ENCODE measurements at regions not wholly inside any gene's neighbourhood (a gene's known extent, or its start where the extent isn't known, plus 50 kb on each side); places are given as distances from the start of the nearest gene placed in this dataset.

DNA sequence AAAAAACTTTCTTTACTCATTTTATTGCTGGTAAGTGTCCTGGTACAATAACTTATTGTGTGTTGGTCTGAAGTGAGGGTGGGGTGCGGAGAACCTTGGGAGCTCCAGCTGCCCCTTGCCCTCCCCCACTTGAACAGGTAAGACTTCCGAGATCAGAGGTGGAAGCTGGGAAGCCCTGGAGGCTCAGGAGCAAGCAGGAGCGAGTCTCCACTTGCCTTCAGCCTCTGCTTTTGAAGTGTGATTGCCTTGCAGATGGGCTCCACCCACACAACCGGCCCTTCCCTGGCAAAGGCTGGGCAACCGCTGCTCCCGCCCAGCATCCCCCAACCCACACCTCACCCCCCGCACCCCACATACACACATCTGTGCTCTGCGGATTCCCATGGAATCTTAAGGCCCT, 179.6 kb downstream of the TFAP2C start:
- Mint-ChIP-seq H3K27ac (no peak overlapping the region), H3K9me3 (no peaks in the 10 kb centered on the region), H3K4me3 (no peak overlapping the region), H3K36me3 (ENCODE audit: low read depth) (no peaks in the 10 kb centered on the region), H3K4me1 (ENCODE audit: low read depth) (no peaks in the 10 kb centered on the region), H3K27me3 (ENCODE audit: low read depth) (no peaks in the 10 kb centered on the region)

DNA sequence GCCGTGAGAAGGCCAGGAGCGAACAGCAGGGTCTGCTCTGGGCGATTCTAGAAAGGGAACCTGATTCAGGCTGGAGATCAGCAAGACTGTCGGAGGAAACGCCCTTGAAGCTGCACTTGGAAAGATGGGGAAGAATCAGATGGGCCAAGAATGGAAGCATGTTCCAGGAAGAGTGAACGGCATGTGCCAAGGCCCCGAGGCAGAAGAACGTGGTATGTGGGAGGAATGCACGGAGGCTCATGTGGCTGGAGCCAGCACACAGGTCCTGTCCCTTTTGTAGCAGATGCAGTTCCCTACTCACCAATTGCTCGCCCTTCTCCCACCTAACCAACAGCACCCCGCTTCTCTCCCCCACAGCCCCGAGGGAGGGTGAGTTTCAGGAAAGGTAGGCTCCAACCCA, 180.6 kb downstream of the TFAP2C start:
- H3K4me3 Mint-ChIP-seq: no peak overlapping the region
- no peaks in the 10 kb centered on the region for H3K27me3 Mint-ChIP-seq (ENCODE audit: low read depth)
- no peaks in the 10 kb centered on the region for H3K4me1 Mint-ChIP-seq (ENCODE audit: low read depth)
- H3K9me3 Mint-ChIP-seq: no peaks in the 10 kb centered on the region
- H3K27ac Mint-ChIP-seq: no peak overlapping the region
- H3K36me3 Mint-ChIP-seq (ENCODE audit: low read depth): no peaks in the 10 kb centered on the region

DNA sequence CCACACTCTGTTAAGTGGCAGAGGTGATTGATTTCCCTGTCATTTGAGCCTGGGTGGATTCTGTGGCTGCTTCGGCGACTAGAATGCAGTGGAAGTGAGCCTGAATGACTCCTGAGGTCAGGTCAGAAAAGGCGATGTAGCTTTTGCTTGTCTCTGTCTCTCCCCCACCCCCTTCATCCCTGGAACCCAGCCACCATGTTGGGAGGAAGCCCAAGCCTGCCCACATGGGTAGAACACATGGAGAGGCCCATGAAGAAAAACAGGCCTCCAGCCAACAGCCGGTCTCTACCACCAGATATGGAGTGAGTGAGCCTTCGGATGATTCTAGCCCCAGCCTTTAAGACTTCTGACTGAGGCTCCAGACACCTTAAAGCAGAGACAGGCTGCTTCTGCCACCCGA, 181.0 kb downstream of the TFAP2C start:
- H3K27ac Mint-ChIP-seq: no peak overlapping the region
- no peak overlapping the region for H3K4me3 Mint-ChIP-seq
- H3K36me3 Mint-ChIP-seq (ENCODE audit: low read depth): no peaks in the 10 kb centered on the region
- H3K9me3 Mint-ChIP-seq: no peaks in the 10 kb centered on the region
- H3K4me1 Mint-ChIP-seq (ENCODE audit: low read depth): no peaks in the 10 kb centered on the region
- no peaks in the 10 kb centered on the region for H3K27me3 Mint-ChIP-seq (ENCODE audit: low read depth)

DNA sequence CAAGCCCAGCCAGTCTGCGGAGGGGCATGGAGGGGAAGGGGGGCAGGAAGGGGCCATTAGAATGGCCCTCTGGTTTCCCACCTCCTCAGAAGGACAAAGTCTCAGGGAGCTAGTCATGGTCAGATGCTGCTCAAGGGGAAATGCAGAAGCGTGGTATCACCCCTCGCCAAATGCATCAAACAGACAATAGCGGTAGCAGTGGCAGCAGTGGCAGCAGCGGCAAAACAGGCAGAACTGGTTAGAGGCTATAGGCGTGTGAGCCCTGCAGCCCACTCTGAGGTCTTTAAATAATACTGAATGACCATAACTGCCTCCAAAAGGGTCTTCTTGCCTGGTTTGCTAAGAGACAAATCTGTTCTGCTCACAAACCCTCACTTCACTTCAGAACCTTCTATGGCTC, 186.7 kb downstream of the TFAP2C start:
- Mint-ChIP-seq H3K27ac (no peak overlapping the region), H3K4me3 (no peak overlapping the region), H3K27me3 (ENCODE audit: low read depth) (no peaks in the 10 kb centered on the region), H3K36me3 (ENCODE audit: low read depth) (no peaks in the 10 kb centered on the region), H3K9me3 (no peaks in the 10 kb centered on the region), H3K4me1 (ENCODE audit: low read depth) (no peaks in the 10 kb centered on the region)

DNA sequence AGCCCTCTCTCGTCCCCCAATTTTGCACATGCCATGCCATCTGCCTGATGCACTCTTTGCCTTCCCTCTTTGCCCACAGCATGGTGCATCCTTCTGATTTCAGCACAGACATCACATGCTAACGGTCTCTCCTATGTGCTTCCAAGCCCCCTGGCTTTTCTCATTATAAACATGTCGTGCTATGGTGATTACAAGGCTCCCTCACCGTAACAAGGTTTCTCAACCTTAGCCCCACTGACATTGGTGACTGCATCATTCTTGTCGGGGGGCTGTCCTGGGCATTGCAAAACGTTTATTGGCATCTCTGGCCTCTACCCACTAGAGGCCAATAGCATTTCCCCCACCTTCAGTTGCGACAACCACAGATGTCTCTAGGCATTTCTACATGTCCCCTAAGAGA, 187.2 kb downstream of the TFAP2C start:
- Mint-ChIP-seq H3K36me3 (ENCODE audit: low read depth) (no peaks in the 10 kb centered on the region), H3K4me1 (ENCODE audit: low read depth) (no peaks in the 10 kb centered on the region), H3K4me3 (no peak overlapping the region), H3K27me3 (ENCODE audit: low read depth) (no peaks in the 10 kb centered on the region), H3K27ac (no peak overlapping the region), H3K9me3 (no peaks in the 10 kb centered on the region)

DNA sequence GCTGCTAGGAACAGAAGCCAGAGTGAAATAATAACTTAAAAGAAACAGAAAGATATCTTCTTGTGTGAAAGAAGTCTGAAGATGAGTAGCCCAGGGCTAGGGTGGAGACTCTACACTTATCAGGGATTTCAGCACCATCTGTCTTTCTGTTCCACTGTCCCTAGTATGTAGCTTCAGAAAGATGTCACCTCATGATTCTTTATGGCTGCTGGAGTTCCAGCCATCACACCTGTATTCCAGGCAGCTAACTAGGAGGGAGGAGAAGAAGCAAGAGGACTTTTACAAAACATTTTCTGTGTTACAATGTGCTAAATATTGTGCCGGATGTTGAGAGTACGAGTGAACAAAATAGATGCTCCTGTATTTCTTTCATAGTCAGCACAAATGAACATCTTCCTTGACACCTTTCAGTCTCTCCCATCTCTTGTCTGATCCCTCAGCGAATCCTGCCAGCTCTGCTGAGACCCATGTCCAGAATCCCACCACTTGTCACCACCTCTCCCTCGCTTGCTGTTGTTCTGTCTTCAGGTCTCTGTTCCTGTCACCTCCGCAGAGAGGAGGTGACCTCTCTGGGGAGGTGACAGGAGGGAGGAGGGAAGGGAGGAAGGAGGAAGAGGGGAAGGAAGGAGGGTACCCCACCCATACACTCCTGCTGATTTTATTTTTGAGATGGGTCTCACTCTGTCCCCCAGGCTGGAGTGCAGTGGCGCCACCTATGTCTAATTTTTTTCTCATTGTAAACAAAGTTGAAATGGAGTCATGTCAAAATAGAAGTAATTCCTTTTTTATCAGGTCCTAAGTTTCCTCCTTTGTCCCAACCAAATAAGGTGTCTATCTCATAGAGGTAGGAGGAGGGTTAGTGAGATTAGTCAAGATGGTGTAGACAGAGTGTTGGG, 188.9 kb downstream of the TFAP2C start:
- Mint-ChIP-seq H3K36me3 (ENCODE audit: low read depth) (no peaks in the 10 kb centered on the region), H3K4me3 (no peak overlapping the region), H3K27me3 (ENCODE audit: low read depth) (no peaks in the 10 kb centered on the region), H3K9me3 (no peaks in the 10 kb centered on the region), H3K4me1 (ENCODE audit: low read depth) (no peaks in the 10 kb centered on the region), H3K27ac (no peak overlapping the region)

DNA sequence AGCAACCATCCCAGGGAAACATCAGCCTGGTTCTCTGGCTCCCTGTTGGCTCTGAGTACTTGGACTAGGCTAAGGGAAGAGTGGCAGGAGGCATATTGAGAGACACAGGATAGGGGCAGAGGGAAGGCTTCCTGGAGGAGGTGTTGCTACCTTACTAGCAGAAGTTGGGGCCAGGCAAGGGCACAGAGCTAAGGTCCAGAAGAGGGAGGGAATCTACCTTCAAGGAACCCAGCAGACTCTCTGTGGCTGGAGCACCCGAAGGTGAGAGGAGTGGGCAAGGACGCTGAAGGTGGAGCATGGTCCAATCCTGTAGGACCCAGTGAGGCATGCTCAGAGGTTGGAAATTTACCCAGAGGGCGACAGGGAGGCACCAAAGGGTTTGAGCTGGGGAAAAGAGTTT, 191.9 kb downstream of the TFAP2C start:
- Mint-ChIP-seq H3K27me3 (ENCODE audit: low read depth) (no peaks in the 10 kb centered on the region), H3K9me3 (no peaks in the 10 kb centered on the region), H3K4me1 (ENCODE audit: low read depth) (no peaks in the 10 kb centered on the region), H3K36me3 (ENCODE audit: low read depth) (no peaks in the 10 kb centered on the region), H3K4me3 (no peak overlapping the region), H3K27ac (no peak overlapping the region)

DNA sequence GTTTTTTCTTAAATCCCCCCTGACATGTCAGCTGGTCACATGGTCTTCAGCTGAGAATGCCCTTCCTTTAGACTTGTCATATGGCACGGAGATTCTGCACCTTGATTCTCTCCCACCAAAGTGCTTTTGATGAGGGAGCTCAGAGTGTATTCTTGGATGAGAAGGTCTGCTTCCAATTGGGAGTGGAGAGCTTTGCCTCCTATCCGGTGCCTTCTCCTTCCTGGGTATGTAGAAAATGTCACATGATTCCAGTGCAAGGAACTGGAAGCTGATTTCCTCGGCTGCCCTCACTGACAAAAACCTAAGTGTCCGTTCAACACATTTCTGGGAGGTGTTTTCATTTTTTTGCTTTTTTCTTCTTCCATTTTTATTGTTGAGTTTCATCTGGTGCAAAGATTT, 197.2 kb downstream of the TFAP2C start:
- no peaks in the 10 kb centered on the region for H3K9me3 Mint-ChIP-seq
- peaks cover 1% of the 10 kb centered on the region for H3K4me1 Mint-ChIP-seq (ENCODE audit: low read depth)
- peaks cover 13% of the 10 kb centered on the region for H3K27me3 Mint-ChIP-seq (ENCODE audit: low read depth)
- no peaks in the 10 kb centered on the region for H3K36me3 Mint-ChIP-seq (ENCODE audit: low read depth)
- H3K4me3 Mint-ChIP-seq: no peak overlapping the region
- no peak overlapping the region for H3K27ac Mint-ChIP-seq

DNA sequence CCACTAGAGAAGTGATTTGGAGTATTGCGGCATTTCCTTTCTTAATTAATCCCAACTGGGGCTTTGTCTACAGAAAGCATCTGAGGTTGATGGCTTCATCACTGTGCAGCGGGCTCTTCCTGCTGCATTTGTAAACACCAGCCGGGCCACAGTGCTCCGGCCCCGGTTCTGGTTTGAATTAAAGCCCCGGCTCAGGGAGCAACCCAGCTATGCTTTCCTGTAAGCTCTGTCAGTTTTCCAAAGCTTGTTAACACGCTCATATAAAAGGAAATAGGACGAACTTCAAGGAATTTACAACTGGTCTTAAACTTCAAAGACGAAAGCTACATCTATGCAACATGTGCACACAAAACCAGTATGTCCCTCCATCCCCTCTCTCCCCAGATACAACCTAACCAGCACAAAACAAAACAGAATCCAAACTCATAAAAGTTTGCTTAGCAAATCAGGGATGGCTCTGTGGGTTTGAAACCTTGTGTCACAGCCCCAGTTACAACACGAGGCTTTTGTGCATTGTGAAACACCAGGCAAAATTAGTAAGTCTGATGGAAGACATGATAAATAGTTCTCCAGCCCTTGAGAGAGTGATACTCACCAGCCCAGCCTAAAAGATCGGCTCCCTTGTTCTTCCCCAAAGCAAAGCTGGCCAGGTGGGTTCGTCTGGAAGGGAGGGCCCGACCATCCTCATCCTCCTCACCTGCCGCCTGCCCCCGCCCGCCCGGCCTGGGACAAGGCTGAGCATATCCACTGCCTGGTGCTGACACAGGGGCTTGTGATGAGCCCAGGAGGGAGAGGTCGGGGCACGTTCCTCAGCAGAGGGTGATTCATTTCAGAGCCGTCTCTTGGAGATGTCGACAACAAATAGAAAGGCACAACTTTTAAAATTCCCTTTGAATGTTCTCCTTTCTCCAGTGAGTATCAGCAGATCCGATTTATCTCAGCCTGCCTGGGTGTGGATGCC, 197.9 kb downstream of the TFAP2C start:
- H3K4me3 Mint-ChIP-seq: no peak overlapping the region
- no peaks in the 10 kb centered on the region for H3K9me3 Mint-ChIP-seq
- no peak overlapping the region for H3K27ac Mint-ChIP-seq
- H3K36me3 Mint-ChIP-seq (ENCODE audit: low read depth): no peaks in the 10 kb centered on the region
- H3K27me3 Mint-ChIP-seq (ENCODE audit: low read depth): peaks cover 13% of the 10 kb centered on the region
- peaks cover 1% of the 10 kb centered on the region for H3K4me1 Mint-ChIP-seq (ENCODE audit: low read depth)

DNA sequence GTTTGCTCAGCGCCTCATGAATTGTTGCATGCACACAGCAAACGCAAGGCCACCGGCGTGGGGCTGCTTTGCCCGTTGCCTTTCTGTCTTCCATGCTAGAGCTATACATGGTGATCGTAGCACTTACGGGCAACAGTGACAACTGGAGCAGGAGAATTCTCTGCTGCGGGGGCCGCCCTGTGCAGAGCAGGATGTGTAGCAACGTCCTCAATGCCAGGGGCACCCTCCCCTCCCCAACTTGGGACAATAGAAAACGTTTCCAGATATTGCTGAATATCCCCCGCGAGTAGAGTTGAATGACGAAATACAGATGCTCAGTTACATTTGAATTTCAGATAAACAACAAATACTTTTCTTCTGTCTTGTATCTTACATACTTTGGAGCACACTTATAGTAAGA, 198.7 kb downstream of the TFAP2C start:
- H3K9me3 Mint-ChIP-seq: no peaks in the 10 kb centered on the region
- H3K36me3 Mint-ChIP-seq (ENCODE audit: low read depth): no peaks in the 10 kb centered on the region
- H3K27ac Mint-ChIP-seq: no peak overlapping the region
- no peak overlapping the region for H3K4me3 Mint-ChIP-seq
- H3K27me3 Mint-ChIP-seq (ENCODE audit: low read depth): peaks cover 13% of the 10 kb centered on the region
- peaks cover 1% of the 10 kb centered on the region for H3K4me1 Mint-ChIP-seq (ENCODE audit: low read depth)

DNA sequence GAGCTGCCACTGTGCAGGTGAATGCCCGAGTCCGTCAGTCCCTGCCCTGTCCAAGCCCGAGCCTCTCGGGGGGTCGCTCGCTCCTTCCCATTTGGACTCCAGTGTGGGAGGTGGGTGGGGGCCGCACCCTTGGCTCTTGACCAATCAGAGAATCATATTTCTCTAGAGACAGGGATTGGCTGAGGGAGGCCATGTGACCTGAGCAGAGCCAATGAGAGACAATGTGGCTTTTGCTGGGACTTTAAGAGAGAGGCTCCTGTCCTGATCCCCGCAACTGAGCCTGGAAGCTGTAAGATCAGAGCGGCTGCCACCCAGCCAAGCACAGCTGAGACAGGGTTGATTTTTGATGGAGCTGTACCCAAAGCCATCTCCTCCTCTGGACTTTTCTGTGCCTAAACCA, 199.3 kb downstream of the TFAP2C start:
- peaks cover 1% of the 10 kb centered on the region for H3K4me1 Mint-ChIP-seq (ENCODE audit: low read depth)
- H3K9me3 Mint-ChIP-seq: no peaks in the 10 kb centered on the region
- no peaks in the 10 kb centered on the region for H3K36me3 Mint-ChIP-seq (ENCODE audit: low read depth)
- peaks cover 13% of the 10 kb centered on the region for H3K27me3 Mint-ChIP-seq (ENCODE audit: low read depth)
- H3K4me3 Mint-ChIP-seq: no peak overlapping the region
- no peak overlapping the region for H3K27ac Mint-ChIP-seq

DNA sequence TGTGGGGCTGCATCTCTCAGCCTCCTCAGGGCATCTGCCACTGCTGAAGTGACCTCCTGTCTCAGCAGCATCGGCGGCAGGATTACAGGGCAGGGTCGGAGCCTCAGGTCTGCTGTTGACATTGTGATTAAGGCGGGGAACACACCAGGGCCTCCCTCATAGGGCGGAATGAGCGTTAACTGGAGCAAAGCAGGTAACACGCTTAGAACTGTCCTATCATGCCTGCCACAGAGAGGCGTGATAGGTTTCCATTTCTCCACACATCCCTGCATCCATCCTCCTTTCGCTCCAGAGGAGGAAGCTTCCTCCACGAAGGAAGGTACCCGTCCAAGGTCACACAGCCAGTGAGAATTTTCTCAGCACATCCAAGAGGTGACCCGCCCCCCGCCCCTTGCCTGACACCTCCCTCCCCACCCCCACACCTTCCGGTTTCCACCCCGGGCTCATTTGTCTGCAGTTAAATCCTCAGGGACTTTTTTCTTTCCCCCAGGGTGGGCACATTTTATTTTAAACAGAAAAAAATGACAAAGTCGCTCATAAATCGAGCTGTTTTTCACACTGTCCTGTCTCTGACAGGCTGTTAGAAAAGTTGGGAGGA, 200.8 kb downstream of the TFAP2C start:
- H3K27ac Mint-ChIP-seq: no peak overlapping the region
- H3K4me3 Mint-ChIP-seq: no peak overlapping the region
- peaks cover 13% of the 10 kb centered on the region for H3K27me3 Mint-ChIP-seq (ENCODE audit: low read depth)
- H3K36me3 Mint-ChIP-seq (ENCODE audit: low read depth): no peaks in the 10 kb centered on the region
- no peaks in the 10 kb centered on the region for H3K9me3 Mint-ChIP-seq
- H3K4me1 Mint-ChIP-seq (ENCODE audit: low read depth): peaks cover 1% of the 10 kb centered on the region

DNA sequence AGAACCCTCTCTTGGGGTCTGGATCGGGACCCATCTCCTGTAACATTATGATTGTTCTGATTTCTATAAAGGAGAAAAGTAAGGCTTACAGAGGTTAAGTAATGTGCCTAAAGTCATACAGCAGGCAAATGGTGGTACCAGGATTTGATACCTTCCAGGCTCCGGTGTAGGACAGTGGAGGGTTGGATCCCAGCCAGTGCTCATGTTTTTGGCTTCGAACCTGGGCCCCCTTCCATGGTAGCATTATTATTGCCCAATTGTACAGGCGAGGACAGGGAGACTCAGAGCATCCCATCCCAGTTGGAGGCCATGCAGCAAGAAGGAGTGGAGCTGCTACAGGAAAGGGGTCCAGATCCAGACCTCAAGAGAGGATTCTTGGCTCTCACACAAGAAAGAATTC, 202.7 kb downstream of the TFAP2C start:
- Mint-ChIP-seq H3K36me3 (ENCODE audit: low read depth) (no peaks in the 10 kb centered on the region), H3K4me1 (ENCODE audit: low read depth) (peaks cover 1% of the 10 kb centered on the region), H3K9me3 (no peaks in the 10 kb centered on the region), H3K27ac (no peak overlapping the region), H3K4me3 (no peak overlapping the region), H3K27me3 (ENCODE audit: low read depth) (peaks cover 13% of the 10 kb centered on the region)

DNA sequence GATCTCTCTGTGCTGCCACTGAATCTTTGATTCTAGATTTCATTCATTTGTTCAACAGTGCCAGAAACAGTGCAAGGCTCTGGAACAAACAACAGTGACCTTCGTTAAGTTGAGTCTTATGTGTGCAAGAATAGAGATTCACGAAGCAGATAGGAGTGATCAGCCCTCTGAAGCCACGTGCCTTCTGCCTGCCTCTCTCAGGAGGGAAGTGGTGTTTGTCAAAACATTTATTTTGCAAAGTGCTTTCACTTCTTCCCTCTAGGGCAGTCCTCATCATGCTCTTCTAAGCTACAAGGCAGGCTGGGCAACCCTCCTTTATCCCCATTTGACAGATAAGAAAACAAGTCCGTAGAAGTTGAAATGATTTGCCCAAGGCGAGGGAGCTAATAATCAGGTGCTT, 204.3 kb downstream of the TFAP2C start:
- H3K36me3 Mint-ChIP-seq (ENCODE audit: low read depth): no peaks in the 10 kb centered on the region
- no peaks in the 10 kb centered on the region for H3K9me3 Mint-ChIP-seq
- no peak overlapping the region for H3K4me3 Mint-ChIP-seq
- no peak overlapping the region for H3K27ac Mint-ChIP-seq
- H3K27me3 Mint-ChIP-seq (ENCODE audit: low read depth): peaks cover 13% of the 10 kb centered on the region
- H3K4me1 Mint-ChIP-seq (ENCODE audit: low read depth): peaks cover 1% of the 10 kb centered on the region

All from T-helper 1 cell treated with Interleukin-12 subunit alpha and Interleukin-12 subunit beta and Interleukin-4 antibody, amounts not matched to agents 30 μg/mL and 1 μg/mL, for 36 hours (primary cell).